ENCODE measurements at regions not wholly inside any gene's neighbourhood (a gene's known extent, or its start where the extent isn't known, plus 50 kb on each side); places are given as distances from the start of the nearest gene placed in this dataset.

DNA sequence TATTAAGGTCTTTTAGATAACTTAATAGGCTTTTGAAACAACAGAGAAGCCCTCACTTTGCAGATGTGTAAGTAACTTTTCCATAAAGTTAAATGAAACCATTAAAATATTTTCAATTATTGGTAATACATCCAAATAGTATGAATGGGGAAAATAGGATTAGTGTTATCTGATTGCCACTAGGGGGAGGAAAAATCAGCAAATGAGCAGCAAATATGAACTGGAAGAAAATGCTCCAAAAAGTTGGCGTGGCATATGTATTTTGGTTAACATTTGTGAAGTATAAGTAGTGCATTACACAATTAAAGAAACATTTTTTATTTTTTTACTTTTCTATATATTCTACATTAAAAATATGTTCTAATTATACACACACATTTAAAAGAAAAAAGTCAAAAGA lies 259.8 kb upstream of the ANO5 start:
- H3K36me3 ChIP-seq: no peaks in the 10 kb centered on the region
- H3K9me3 ChIP-seq: no peaks in the 10 kb centered on the region
- no peaks in the 10 kb centered on the region for H4K20me1 ChIP-seq
- H3K4me2 ChIP-seq: no peak overlapping the region
- H3K27me3 ChIP-seq: no peaks in the 10 kb centered on the region
- H3K9ac ChIP-seq: no peak overlapping the region
- no peaks in the 10 kb centered on the region for H3K4me1 ChIP-seq
- H3K27ac ChIP-seq: no peak overlapping the region
- H3K4me3 ChIP-seq: no peak overlapping the region
- no peak for TF ChIP-seq Cebpa-rat (IDR thresholded peaks at IDR 0.05)

DNA sequence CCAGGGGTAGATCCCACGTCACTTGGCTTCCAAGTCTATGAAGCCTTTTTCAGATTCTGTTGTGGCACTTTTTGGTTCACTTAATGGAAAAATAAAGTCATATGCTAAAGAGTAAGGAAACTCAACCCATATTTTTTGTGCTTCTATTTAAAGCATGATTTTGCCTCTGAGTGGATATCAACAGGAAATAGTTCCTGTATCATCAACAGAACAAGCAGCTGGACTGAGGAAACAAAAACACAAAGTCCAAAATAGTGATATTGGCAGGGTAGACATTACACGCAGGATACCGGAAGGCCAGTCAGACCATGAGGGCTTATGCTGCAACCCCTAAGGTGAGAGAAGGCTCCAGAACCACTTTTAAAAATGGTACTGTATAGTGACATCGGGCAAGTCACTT lies 248.3 kb upstream of the ANO5 start:
- Histone ChIP-seq H3K27ac (no peak overlapping the region), H3K9me3 (no peaks in the 10 kb centered on the region), H3K4me1 (no peaks in the 10 kb centered on the region), H4K20me1 (no peaks in the 10 kb centered on the region), H3K36me3 (no peaks in the 10 kb centered on the region), H3K4me2 (no peak overlapping the region), H3K4me3 (no peak overlapping the region), H3K9ac (no peak overlapping the region), H3K27me3 (no peaks in the 10 kb centered on the region)
- TF ChIP-seq Cebpa-rat (IDR thresholded peaks at IDR 0.05): no peak

GRCh38 chr11:21948876-21949275 lies 244.0 kb upstream of the ANO5 start:
- no peak for TF ChIP-seq Cebpa-rat (IDR thresholded peaks at IDR 0.05)
- Histone ChIP-seq H3K27ac (no peak overlapping the region), H3K4me2 (no peak overlapping the region), H3K27me3 (no peaks in the 10 kb centered on the region), H3K9ac (no peak overlapping the region), H3K4me1 (no peaks in the 10 kb centered on the region), H3K4me3 (no peak overlapping the region), H3K9me3 (peaks cover 3% of the 10 kb centered on the region; the same call in 1 of the 2 replicates), H4K20me1 (no peaks in the 10 kb centered on the region), H3K36me3 (no peaks in the 10 kb centered on the region)

GRCh38 chr11:21949763-21950413 lies 243.0 kb upstream of the ANO5 start:
- H3K4me3 ChIP-seq: no peak overlapping the region
- no peak overlapping the region for H3K4me2 ChIP-seq
- no peaks in the 10 kb centered on the region for H3K27me3 ChIP-seq
- H3K9me3 ChIP-seq: peaks cover 3% of the 10 kb centered on the region; the same call in 1 of the 2 replicates
- H4K20me1 ChIP-seq: no peaks in the 10 kb centered on the region
- H3K9ac ChIP-seq: no peak overlapping the region
- H3K36me3 ChIP-seq: no peaks in the 10 kb centered on the region
- TF ChIP-seq Cebpa-rat (IDR thresholded peaks at IDR 0.05): no peak
- no peak overlapping the region for H3K27ac ChIP-seq
- no peaks in the 10 kb centered on the region for H3K4me1 ChIP-seq

- Histone ChIP-seq H3K4me2 (no peak overlapping the region), H3K27ac (no peak overlapping the region), H3K4me1 (no peaks in the 10 kb centered on the region), H3K36me3 (no peaks in the 10 kb centered on the region), H3K9ac (no peak overlapping the region), H3K27me3 (no peaks in the 10 kb centered on the region), H3K4me3 (no peak overlapping the region), H3K9me3 (no peaks in the 10 kb centered on the region), H4K20me1 (no peaks in the 10 kb centered on the region)
- TF ChIP-seq Cebpa-rat (IDR thresholded peaks at IDR 0.05): no peak
Measured at GRCh38 chr11:21963013-21963412, 229.9 kb upstream of the ANO5 start.

GRCh38 chr11:21965221-21965620 lies 227.7 kb upstream of the ANO5 start:
- no peak overlapping the region for H3K27ac ChIP-seq
- no peak for TF ChIP-seq Cebpa-rat (IDR thresholded peaks at IDR 0.05)
- H3K36me3 ChIP-seq: no peaks in the 10 kb centered on the region
- no peaks in the 10 kb centered on the region for H3K9me3 ChIP-seq
- no peaks in the 10 kb centered on the region for H4K20me1 ChIP-seq
- H3K4me1 ChIP-seq: no peaks in the 10 kb centered on the region
- H3K27me3 ChIP-seq: no peaks in the 10 kb centered on the region
- no peak overlapping the region for H3K9ac ChIP-seq
- no peak overlapping the region for H3K4me2 ChIP-seq
- H3K4me3 ChIP-seq: no peak overlapping the region

GRCh38 chr11:21968702-21969101 lies 224.2 kb upstream of the ANO5 start:
- H3K9me3 ChIP-seq: no peaks in the 10 kb centered on the region
- no peak overlapping the region for H3K27ac ChIP-seq
- no peak overlapping the region for H3K9ac ChIP-seq
- H4K20me1 ChIP-seq: no peaks in the 10 kb centered on the region
- TF ChIP-seq Cebpa-rat (IDR thresholded peaks at IDR 0.05): no peak
- H3K4me2 ChIP-seq: no peak overlapping the region
- H3K4me3 ChIP-seq: no peak overlapping the region
- no peaks in the 10 kb centered on the region for H3K36me3 ChIP-seq
- no peaks in the 10 kb centered on the region for H3K4me1 ChIP-seq
- H3K27me3 ChIP-seq: no peaks in the 10 kb centered on the region

DNA sequence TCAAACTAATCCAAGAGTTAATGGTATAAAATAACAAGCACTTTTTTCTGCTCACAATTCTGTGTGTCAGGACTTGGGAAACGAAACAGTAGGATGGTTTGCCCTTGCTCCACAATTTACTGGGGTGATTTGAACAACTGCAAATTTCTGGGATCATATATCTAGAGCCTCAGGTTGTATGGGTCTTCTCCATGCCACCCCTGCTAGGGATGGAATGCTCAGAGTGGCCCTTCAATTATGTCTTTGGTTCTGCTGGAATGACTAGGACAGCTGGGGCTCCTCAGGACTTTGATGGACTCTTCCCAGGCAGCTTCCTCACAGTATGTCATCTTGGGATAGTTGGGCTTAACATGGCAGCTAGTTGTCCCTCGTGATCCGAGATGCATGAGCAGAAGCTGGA lies 223.0 kb upstream of the ANO5 start:
- H3K4me2 ChIP-seq: no peak overlapping the region
- H4K20me1 ChIP-seq: no peaks in the 10 kb centered on the region
- H3K27me3 ChIP-seq: no peaks in the 10 kb centered on the region
- H3K9ac ChIP-seq: no peak overlapping the region
- H3K4me3 ChIP-seq: no peak overlapping the region
- H3K9me3 ChIP-seq: no peaks in the 10 kb centered on the region
- no peaks in the 10 kb centered on the region for H3K4me1 ChIP-seq
- H3K36me3 ChIP-seq: no peaks in the 10 kb centered on the region
- no peak for TF ChIP-seq Cebpa-rat (IDR thresholded peaks at IDR 0.05)
- H3K27ac ChIP-seq: no peak overlapping the region

- no peak for TF ChIP-seq Cebpa-rat (IDR thresholded peaks at IDR 0.05)
- no peak overlapping the region for H3K27ac ChIP-seq
- no peaks in the 10 kb centered on the region for H3K27me3 ChIP-seq
- no peaks in the 10 kb centered on the region for H3K4me1 ChIP-seq
- H3K9ac ChIP-seq: no peak overlapping the region
- H3K4me2 ChIP-seq: no peak overlapping the region
- H3K9me3 ChIP-seq: no peaks in the 10 kb centered on the region
- H3K4me3 ChIP-seq: no peak overlapping the region
- no peaks in the 10 kb centered on the region for H3K36me3 ChIP-seq
- no peaks in the 10 kb centered on the region for H4K20me1 ChIP-seq
Measured at GRCh38 chr11:21975242-21975641, 217.6 kb upstream of the ANO5 start.

- H3K4me1 ChIP-seq: no peaks in the 10 kb centered on the region
Measured at GRCh38 chr11:21976210-21976609, 216.7 kb upstream of the ANO5 start.

GRCh38 chr11:21983431-21983830 lies 209.5 kb upstream of the ANO5 start:
- H3K9ac ChIP-seq: no peak overlapping the region
- H3K4me3 ChIP-seq: no peak overlapping the region
- no peaks in the 10 kb centered on the region for H3K36me3 ChIP-seq
- no peaks in the 10 kb centered on the region for H3K4me1 ChIP-seq
- H3K27me3 ChIP-seq: no peaks in the 10 kb centered on the region
- no peaks in the 10 kb centered on the region for H3K9me3 ChIP-seq
- no peak overlapping the region for H3K4me2 ChIP-seq
- H3K27ac ChIP-seq: no peak overlapping the region
- no peak for TF ChIP-seq Cebpa-rat (IDR thresholded peaks at IDR 0.05)
- H4K20me1 ChIP-seq: no peaks in the 10 kb centered on the region

More at GRCh38 chr11:21976210-21976609, 216.7 kb upstream of the ANO5 start:
- no peaks in the 10 kb centered on the region for H3K36me3 ChIP-seq
- no peak overlapping the region for H3K4me3 ChIP-seq
- H4K20me1 ChIP-seq: no peaks in the 10 kb centered on the region
- H3K27me3 ChIP-seq: no peaks in the 10 kb centered on the region
- no peak overlapping the region for H3K4me2 ChIP-seq
- H3K9ac ChIP-seq: no peak overlapping the region
- no peak overlapping the region for H3K27ac ChIP-seq
- no peak for TF ChIP-seq Cebpa-rat (IDR thresholded peaks at IDR 0.05)
- no peaks in the 10 kb centered on the region for H3K9me3 ChIP-seq

Data from BLaER1 (cell line).